ENCODE measurements at regions not wholly inside any gene's neighbourhood (a gene's known extent, or its start where the extent isn't known, plus 50 kb on each side); places are given as distances from the start of the nearest gene placed in this dataset.

GRCh38 chr6:47380251-47380650 is 70.5 kb upstream of the TNFRSF21 start:
- Histone ChIP-seq H3K9me3 (no peaks in the 10 kb centered on the region), H3K27ac (no peak overlapping the region), H3K4me1 (no peaks in the 10 kb centered on the region), H3K4me3 (no peak overlapping the region), H3K27me3 (no peaks in the 10 kb centered on the region), H3K36me3 (no peaks in the 10 kb centered on the region)
- no peak for TF ChIP-seq CTCF (IDR thresholded peaks at IDR 0.05)
- no peak for ATAC-seq
- intact Hi-C loops (cut with DNase I), result no loop called here
- no peak for DNase-seq

GRCh38 chr6:47381036-47381435 is 71.3 kb upstream of the TNFRSF21 start:
- no peaks in the 10 kb centered on the region for H3K9me3 ChIP-seq
- DNase-seq (no peak), ATAC-seq (no peak)
- no peak for TF ChIP-seq CTCF (IDR thresholded peaks at IDR 0.05)
- no peaks in the 10 kb centered on the region for H3K27me3 ChIP-seq
- no peaks in the 10 kb centered on the region for H3K36me3 ChIP-seq
- H3K4me3 ChIP-seq, result no peak overlapping the region
- H3K27ac ChIP-seq, result no peak overlapping the region
- no peaks in the 10 kb centered on the region for H3K4me1 ChIP-seq
- intact Hi-C loops (cut with DNase I), result no loop called here

- no peak for DNase-seq
- Histone ChIP-seq H3K27me3 (no peaks in the 10 kb centered on the region), H3K4me1 (no peaks in the 10 kb centered on the region), H3K4me3 (no peak overlapping the region), H3K27ac (no peak overlapping the region), H3K9me3 (no peaks in the 10 kb centered on the region), H3K36me3 (no peaks in the 10 kb centered on the region)
- no peak for ATAC-seq
- intact Hi-C loops (cut with DNase I), result no loop called here
- TF ChIP-seq CTCF (IDR thresholded peaks at IDR 0.05), result no peak
These were observed 73.7 kb upstream of the TNFRSF21 start for GRCh38 chr6:47383360-47383759.

- ATAC-seq (peak; percentile 50), DNase-seq (no peak)
- no peaks in the 10 kb centered on the region for H3K36me3 ChIP-seq
- H3K4me1 ChIP-seq, result no peaks in the 10 kb centered on the region
- H3K9me3 ChIP-seq, result peaks cover 7% of the 10 kb centered on the region
- intact Hi-C loops (cut with DNase I), result no loop called here
- no peak for TF ChIP-seq CTCF (IDR thresholded peaks at IDR 0.05)
- no peaks in the 10 kb centered on the region for H3K27me3 ChIP-seq
- no peak overlapping the region for H3K27ac ChIP-seq
- H3K4me3 ChIP-seq, result no peak overlapping the region
These were observed 82.0 kb upstream of the TNFRSF21 start for GRCh38 chr6:47391675-47392074.

- no peaks in the 10 kb centered on the region for H3K36me3 ChIP-seq
- intact Hi-C loops (cut with DNase I), result no loop called here
- no peak overlapping the region for H3K27ac ChIP-seq
- no peaks in the 10 kb centered on the region for H3K4me1 ChIP-seq
- peaks cover 7% of the 10 kb centered on the region for H3K9me3 ChIP-seq
- ATAC-seq (no peak), DNase-seq (no peak)
- H3K4me3 ChIP-seq, result no peak overlapping the region
- no peaks in the 10 kb centered on the region for H3K27me3 ChIP-seq
- TF ChIP-seq CTCF (IDR thresholded peaks at IDR 0.05), result no peak
These were observed 82.5 kb upstream of the TNFRSF21 start for GRCh38 chr6:47392251-47392650.

- Histone ChIP-seq H3K9me3 (no peaks in the 10 kb centered on the region), H3K27ac (no peak overlapping the region), H3K4me1 (no peaks in the 10 kb centered on the region), H3K27me3 (no peaks in the 10 kb centered on the region), H3K36me3 (no peaks in the 10 kb centered on the region), H3K4me3 (no peak overlapping the region)
- DNase-seq, result no peak
- intact Hi-C loops (cut with DNase I), result no loop called here
- no peak for TF ChIP-seq CTCF (IDR thresholded peaks at IDR 0.05)
- no peak for ATAC-seq
These were observed 81.1 kb upstream of the CD2AP start for GRCh38 chr6:47396401-47397069.

Measured in upper lobe of right lung (tissue), 1 donor.